ENCODE measurements at regions not wholly inside any gene's neighbourhood (a gene's known extent, or its start where the extent isn't known, plus 50 kb on each side); places are given as distances from the start of the nearest gene placed in this dataset.

DNA sequence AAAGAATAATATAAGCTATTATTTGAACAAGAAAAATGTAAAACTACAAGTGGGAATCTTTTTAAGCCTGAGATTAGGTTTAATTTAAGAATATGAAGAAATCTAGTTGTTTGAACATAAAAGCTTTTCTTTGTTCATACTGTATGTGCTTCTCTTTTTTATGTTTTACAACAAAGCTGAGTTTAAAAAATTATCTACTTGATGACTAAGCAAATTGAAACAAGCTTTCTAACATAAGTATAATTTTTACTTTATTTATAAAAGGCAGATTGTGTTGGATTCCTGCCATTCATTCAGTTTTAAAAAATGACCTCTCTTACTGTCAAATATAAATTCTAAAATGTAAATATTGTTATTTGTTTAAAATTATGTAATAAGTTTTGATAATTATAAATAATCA lies 958.2 kb downstream of the DNAJB9 start:
- TF ChIP-seq, protein P1, sequence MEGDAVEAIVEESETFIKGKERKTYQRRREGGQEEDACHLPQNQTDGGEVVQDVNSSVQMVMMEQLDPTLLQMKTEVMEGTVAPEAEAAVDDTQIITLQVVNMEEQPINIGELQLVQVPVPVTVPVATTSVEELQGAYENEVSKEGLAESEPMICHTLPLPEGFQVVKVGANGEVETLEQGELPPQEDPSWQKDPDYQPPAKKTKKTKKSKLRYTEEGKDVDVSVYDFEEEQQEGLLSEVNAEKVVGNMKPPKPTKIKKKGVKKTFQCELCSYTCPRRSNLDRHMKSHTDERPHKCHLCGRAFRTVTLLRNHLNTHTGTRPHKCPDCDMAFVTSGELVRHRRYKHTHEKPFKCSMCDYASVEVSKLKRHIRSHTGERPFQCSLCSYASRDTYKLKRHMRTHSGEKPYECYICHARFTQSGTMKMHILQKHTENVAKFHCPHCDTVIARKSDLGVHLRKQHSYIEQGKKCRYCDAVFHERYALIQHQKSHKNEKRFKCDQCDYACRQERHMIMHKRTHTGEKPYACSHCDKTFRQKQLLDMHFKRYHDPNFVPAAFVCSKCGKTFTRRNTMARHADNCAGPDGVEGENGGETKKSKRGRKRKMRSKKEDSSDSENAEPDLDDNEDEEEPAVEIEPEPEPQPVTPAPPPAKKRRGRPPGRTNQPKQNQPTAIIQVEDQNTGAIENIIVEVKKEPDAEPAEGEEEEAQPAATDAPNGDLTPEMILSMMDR (IDR thresholded peaks at IDR 0.05; ENCODE audit: low read length), result no peak
- TF ChIP-seq EZH2phosphoT487 (IDR thresholded peaks at IDR 0.05; ENCODE audit: low read length), result no peak

All from MM.1S (cell line).